Pulmonary artery endothelial cell (primary cell): ENCODE measurements at regions not wholly inside any gene's neighbourhood (a gene's known extent, or its start where the extent isn't known, plus 50 kb on each side); places are given as distances from the start of the nearest gene placed in this dataset.

Source experiments
- DNase-seq: peaks from one replicate; pipeline ENCODE4 v3.0.0-alpha.2; 2011; ENCODE audit warnings: low read depth, low spot score

- no peak for DNase-seq
These were observed 323.3 kb downstream of the DIPK2A start for GRCh38 chr3:144294659-144295538.

DNA sequence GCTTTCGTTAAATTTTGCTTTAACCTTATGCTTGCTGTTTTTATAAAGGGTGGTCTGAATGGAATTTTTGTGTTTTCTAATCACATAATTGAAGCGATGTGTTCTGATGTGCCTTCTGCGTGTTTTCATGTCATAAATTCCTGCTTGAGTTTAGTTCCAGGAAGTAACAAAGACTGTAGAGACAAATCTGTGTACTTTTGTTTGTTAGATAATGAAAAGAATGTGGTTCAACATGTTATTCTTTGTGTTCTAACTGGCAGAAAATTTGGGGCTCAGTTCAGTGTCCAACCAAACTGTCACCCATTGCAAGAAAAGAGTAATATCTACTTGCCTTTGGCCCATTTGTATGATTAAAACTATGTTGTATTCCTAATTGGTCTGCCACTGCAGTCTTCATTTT lies 324.0 kb downstream of the DIPK2A start:
- DNase-seq, result no peak

GRCh38 chr3:144296808-144297207 lies 325.2 kb downstream of the DIPK2A start:
- no peak for DNase-seq

DNA sequence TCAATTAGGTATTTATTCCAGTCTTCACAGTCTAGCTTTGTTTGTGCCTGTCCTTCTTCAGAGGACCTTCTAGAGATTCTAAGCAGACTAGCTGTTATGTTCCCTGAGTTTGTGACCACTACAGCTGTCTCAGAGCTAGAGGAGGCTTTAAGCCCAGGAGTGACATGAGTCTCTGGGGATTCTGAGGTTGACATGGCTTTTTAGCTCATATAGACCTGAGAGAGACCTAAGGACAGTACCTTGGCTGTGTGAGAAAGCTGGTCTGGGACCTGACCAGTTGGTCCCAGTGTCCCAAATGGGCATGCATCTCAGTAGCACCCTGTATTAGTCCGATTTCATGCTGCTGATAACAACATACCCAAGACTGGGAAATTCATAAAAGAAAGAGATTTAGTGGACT lies 330.2 kb downstream of the DIPK2A start:
- DNase-seq, result no peak

GRCh38 chr3:144307951-144308350 lies 336.3 kb downstream of the DIPK2A start:
- DNase-seq, result no peak

- no peak for DNase-seq
These were observed 336.8 kb downstream of the DIPK2A start for GRCh38 chr3:144308396-144308795.

DNA sequence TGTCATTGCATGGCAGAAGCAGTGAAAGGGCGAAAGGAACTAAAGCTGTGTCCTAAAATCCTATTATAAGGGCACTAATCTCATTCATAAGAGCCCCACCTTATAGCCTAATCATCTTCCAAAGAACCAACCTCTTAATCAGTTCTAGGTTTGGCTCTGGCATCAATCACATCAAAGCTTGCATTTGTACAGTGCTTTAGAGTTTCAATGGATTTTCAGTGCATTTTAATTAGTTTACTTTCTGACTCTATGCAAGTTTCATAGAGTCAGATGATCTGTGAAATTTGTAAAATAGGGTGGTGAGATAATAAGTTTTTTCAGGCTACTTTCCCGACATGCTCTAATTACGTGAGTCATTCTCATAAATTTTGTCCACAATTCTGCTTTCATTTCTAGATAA lies 341.1 kb downstream of the DIPK2A start:
- DNase-seq, result no peak

DNA sequence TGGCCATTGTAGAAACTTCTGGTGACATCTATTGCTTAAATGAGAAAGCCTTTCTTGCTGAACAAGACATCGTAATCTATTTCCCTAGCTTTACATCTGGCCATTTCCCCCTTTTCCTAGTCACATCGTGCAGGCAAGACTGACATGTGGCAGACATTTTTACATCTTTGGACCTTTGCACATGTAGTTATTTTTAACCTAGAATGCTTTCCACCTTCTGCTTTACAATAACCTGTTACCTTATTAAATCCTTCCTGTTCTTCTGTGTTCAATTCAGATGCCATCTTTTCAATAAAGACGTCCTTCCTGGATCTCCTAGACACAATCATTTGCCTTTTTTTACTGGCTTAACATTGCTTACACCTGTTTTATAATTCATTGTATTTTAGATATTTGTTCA lies 343.3 kb downstream of the DIPK2A start:
- DNase-seq, result no peak

DNA sequence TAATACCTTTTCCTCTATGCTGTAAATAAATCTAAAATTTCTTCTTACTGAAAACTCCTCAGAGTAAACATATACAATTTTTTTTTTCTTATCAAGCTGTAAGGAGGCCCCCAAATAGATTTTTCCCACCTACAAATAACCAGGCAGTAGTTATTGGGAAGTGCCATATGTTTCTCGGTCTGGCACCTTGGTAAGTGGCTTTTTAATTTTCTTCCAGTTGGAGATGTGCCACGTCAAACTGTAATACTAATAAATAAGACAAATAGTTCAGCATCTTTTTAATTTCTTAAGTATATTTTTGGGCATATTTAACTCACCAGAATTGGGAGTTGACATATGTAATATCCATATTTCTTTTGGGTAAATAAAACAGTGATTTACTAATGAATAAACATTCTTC lies 346.3 kb downstream of the DIPK2A start:
- no peak for DNase-seq

GRCh38 chr3:144324076-144324475 lies 352.5 kb downstream of the DIPK2A start:
- no peak for DNase-seq

GRCh38 chr3:144332868-144333267 lies 361.2 kb downstream of the DIPK2A start:
- no peak for DNase-seq

DNA sequence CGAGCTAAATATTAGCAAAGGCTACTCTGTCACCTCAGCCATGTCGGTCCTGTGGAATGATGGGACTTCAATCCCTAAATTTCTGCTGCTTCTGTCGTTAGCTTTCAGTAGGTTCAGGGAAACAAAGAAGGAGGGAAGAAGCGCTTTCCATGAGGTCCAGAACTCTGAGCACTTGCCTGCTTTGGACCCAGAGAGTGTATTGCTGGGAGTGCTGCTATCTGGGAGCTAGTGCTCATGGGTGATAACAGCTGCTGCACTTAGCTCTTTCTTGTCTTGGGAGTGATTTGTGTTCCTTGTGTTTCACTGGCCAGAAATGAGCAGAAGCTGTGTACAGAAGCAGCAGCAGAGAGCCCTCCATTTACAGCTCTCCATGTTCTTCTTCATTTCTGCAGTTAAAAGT lies 369.8 kb downstream of the DIPK2A start:
- no peak for DNase-seq

GRCh38 chr3:144343343-144343742 lies 371.7 kb downstream of the DIPK2A start:
- no peak for DNase-seq

GRCh38 chr3:144343777-144344176 lies 372.2 kb downstream of the DIPK2A start:
- DNase-seq, result no peak

DNA sequence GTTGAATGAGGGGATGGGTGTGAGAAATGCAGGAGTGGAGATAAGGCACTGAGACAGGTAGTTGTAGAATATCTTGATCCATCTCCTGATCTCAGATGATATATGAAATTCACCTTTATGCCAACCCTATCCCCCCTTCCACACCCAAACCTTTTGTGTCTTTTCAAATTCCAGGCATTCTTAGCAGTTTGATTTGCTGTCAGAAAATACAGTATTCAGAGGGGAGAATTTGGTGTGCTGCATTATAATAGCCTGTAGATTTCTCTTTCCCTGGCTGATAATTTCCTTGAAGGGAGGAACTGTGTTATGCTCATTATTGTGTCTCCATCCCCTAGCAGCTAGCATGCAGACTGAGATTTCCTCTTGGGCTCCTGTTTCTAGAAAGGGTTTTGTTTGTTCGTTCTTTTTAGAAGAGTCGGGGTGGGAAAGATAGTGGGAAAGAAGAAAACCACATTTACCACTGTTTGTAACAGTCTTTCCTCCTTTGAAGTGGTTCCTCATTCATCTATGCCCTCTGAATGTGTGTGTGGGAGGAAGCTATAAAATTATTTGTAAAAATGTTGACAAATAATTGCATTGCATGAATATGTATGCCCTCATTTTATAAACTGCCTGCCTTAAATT lies 373.4 kb downstream of the DIPK2A start:
- no peak for DNase-seq

DNA sequence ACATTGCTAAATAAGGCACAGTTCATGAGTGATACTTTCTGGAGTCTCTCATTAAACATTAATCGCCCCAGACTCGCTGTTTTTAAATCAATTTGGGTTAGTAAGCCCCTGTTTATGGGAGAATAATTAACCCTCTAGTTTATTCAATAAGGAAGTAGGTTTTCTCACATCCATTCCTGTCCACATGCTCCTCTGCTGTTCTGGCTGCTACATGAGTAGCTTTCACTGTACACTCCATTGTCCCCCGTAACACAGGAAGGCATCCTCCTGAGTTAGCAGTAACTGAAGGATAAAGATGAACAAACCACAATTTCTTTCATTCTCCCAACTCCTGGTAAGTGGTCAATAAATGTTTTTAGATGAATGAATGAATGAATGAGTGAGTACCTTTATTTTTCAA lies 378.5 kb downstream of the DIPK2A start:
- DNase-seq, result no peak

DNA sequence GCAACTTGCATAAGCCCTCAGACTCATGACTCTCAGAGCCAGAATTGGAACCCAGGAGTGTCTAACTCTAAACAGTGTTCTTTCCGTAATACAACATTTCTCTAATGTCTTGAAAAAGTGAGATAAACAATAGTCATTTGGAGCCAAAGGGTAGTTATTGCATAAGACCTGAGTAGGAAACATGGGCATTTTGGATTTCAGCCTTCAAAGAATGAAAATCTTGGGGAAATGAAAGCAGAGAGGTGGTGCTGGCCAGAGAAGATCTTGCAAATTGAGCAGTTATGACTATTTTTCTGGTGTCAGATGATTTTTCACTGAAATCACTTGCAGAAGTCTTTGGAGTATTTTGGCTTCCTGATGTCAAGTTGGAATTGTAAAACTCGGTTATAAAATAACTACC lies 379.4 kb downstream of the DIPK2A start:
- no peak for DNase-seq

- no peak for DNase-seq
These were observed 380.2 kb downstream of the DIPK2A start for GRCh38 chr3:144351773-144352365.

- no peak for DNase-seq
These were observed 386.6 kb downstream of the DIPK2A start for GRCh38 chr3:144358191-144358590.

DNA sequence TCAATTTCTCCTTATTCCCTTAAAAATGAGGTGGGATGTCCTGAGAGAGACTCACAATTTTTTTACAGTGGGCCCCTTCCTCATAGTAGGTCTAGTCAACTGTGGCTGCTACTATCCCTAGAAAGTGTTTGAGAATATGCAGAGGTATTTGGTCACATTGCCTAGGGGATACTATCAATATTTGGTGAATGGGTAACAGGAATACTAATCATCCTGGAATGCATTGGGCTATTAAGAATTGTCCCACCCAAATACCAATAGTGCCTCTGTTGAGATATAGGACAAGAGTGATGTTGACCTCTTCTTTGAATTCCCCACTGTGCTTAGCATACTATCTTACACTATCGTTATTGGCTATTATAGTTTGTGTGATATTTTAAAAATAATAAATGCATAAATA lies 389.4 kb downstream of the DIPK2A start:
- DNase-seq, result no peak

DNA sequence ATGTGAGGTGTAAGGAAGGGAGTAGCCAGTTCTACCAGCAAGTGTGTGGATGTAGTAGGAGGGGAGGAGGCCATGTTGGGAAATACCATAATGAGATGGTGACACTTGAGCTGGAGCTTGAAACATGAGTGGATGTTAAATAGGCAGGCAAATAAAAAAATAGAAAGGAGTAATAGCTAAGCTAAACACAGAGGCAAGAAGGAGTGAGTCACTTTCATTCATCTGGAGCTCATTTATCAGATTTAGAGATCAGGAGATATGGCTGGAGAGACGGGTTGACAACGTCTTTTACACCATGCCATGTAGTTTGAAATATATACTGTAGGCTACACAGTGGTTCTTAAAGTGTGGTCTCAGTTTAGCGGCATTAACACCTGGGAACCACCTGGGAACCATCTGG lies 390.5 kb downstream of the DIPK2A start:
- no peak for DNase-seq

DNA sequence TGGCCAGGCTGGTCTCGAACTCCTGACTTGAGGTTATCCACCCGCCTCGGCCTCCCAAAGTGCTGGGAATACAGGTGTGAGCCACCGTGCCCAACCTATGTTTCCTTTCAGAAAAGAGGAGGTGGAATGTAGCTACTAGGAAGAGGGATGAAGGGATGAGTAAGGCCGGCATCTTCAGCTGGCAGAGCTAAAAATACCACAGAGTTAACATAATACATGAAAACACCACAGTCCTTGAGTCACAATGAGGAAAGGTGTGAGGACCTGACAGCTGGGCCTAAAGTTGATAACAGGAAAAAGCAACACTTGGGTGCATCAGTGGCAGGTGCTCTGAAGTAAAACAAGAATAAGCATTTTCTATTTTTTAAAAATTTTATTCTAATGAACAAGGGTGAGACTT lies 392.2 kb downstream of the DIPK2A start:
- DNase-seq, result no peak

DNA sequence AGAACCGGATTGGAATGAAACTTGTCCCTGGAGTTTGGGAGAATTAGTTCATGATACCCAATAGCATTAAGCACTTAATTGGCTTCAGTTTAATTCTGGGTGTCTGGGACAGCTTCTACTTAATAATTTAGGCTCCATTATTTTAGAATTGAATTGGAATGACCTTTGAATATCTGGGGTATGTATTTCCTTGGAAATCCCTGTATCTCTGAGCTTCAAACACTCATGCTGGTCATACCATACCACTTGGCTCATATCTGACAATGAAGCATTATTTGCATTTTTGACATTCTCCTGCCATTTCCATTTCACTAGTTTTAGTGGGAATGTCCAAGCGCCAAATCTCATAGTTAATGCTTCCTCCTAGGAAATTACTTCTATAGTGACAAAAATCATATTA lies 393.1 kb downstream of the DIPK2A start:
- no peak for DNase-seq
